Astrocyte (in vitro differentiated cells and primary cell): ENCODE measurements at regions not wholly inside any gene's neighbourhood (a gene's known extent, or its start where the extent isn't known, plus 50 kb on each side); places are given as distances from the start of the nearest gene placed in this dataset.

Experiments used
- CTCF ChIP-seq: IDR thresholded peaks from 2 replicates; pipeline ENCODE4 v1.5.1; 2011; ENCODE audit warnings: low read depth, mild to moderate bottlenecking, inconsistent platforms, low read length, moderate library complexity; ENCODE audit not compliant: insufficient read depth
- EZH2 ChIP-seq: IDR thresholded peaks from 2 replicates; pipeline ENCODE4 v1.6.1; 2012; ENCODE audit warnings: mild to moderate bottlenecking, low read length, inconsistent platforms; ENCODE audit not compliant: insufficient read depth

- TF ChIP-seq CTCF (no peak), EZH2 (no peak)
Measured at GRCh38 chr3:166634091-166634746, 745.9 kb downstream of the ZBBX start.
